GM12875 (cell line): ENCODE measurements at regions not wholly inside any gene's neighbourhood (a gene's known extent, or its start where the extent isn't known, plus 50 kb on each side); places are given as distances from the start of the nearest gene placed in this dataset.
"Not testable (repeated sequence)": the region's sequence is repeated elsewhere in the genome, so short reads cannot be mapped to it uniquely, and the experiment has no call there.

Source experiments
- H3K4me3 ChIP-seq: one replicate; pipeline ENCODE4 v1.5.1; 2011; ENCODE audit warnings: low read depth, low read length, control low read depth
- CTCF ChIP-seq: IDR thresholded peaks from 2 replicates; pipeline ENCODE4 v1.5.1; 2011; ENCODE audit warnings: low read depth, mild to moderate bottlenecking, control low read depth, inconsistent platforms, low read length, moderate library complexity, borderline replicate concordance; ENCODE audit not compliant: insufficient read depth

GRCh38 chr6:135622081-135622480, 124.5 kb upstream of the AHI1 start:
- H3K4me3 ChIP-seq: no peak overlapping the region
- TF ChIP-seq CTCF: no peak

GRCh38 chr6:135623979-135624378, 126.4 kb upstream of the AHI1 start:
- TF ChIP-seq CTCF: no peak
- no peak overlapping the region for H3K4me3 ChIP-seq

- H3K4me3 ChIP-seq: no peak overlapping the region
- no peak for TF ChIP-seq CTCF
Observed at GRCh38 chr6:135624402-135625295, 127.1 kb upstream of the AHI1 start.

- not testable (repeated sequence) for H3K4me3 ChIP-seq
Observed at GRCh38 chr6:135626001-135626400, 128.5 kb upstream of the AHI1 start.

- no peak for TF ChIP-seq CTCF
- no peak overlapping the region for H3K4me3 ChIP-seq
Observed at GRCh38 chr6:135627092-135627715, 129.7 kb upstream of the AHI1 start.

- no peak for TF ChIP-seq CTCF
- H3K4me3 ChIP-seq: no peak overlapping the region
Observed at GRCh38 chr6:135630789-135631376, 133.3 kb upstream of the AHI1 start.

- H3K4me3 ChIP-seq: no peak overlapping the region
- no peak for TF ChIP-seq CTCF
Observed at GRCh38 chr6:135631821-135632220, 134.3 kb upstream of the AHI1 start.
